Coronary artery (tissue), 2 donors: ENCODE measurements at regions not wholly inside any gene's neighbourhood (a gene's known extent, or its start where the extent isn't known, plus 50 kb on each side); places are given as distances from the start of the nearest gene placed in this dataset.
"Not testable (repeated sequence)": the region's sequence is repeated elsewhere in the genome, so short reads cannot be mapped to it uniquely, and the experiment has no call there.

ENCODE experiments used
- DNase-seq: peaks from one replicate; pipeline ENCODE4 v3.0.0-alpha.2; 2017; ENCODE audit warnings: low spot score
- H3K27ac ChIP-seq, 2 donors: fragments of 200-600 bp; sonication (generic); one replicate each; pipeline ENCODE4 v1.5.1; 2016 to 2019
- H3K4me3 ChIP-seq: fragments of 200-600 bp; sonication (generic); 2 replicates; pipeline ENCODE4 v1.5.1; 2016; ENCODE audit warnings: mild to moderate bottlenecking, moderate library complexity
- CTCF ChIP-seq: fragments of 200-600 bp; sonication (generic); IDR thresholded peaks from one replicate; pipeline ENCODE4 v1.5.1; 2019; ENCODE audit warnings: antibody characterized with exemption

- Histone ChIP-seq H3K27ac (no peak overlapping the region), H3K4me3 (no peak overlapping the region)
- no peak for TF ChIP-seq CTCF
- no peak for DNase-seq
Measured at GRCh38 chr7:149703044-149703650, 70.2 kb downstream of the ZNF467 start.

GRCh38 chr7:149701495-149702240 is 71.7 kb downstream of the ZNF467 start:
- TF ChIP-seq CTCF: no peak
- DNase-seq: no peak
- Histone ChIP-seq H3K4me3 (no peak overlapping the region), H3K27ac (no peak overlapping the region)

- DNase-seq, H3K4me3 ChIP-seq, H3K27ac ChIP-seq: not testable (repeated sequence)
Measured at GRCh38 chr7:149697767-149698166, 75.6 kb downstream of the ZNF467 start.

- Histone ChIP-seq H3K4me3 (no peak overlapping the region), H3K27ac (no peak overlapping the region)
- no peak for TF ChIP-seq CTCF
- no peak for DNase-seq
Measured at GRCh38 chr7:149696280-149696679, 77.1 kb downstream of the ZNF467 start.

- no peak for TF ChIP-seq CTCF
Measured at GRCh38 chr7:149692557-149692982, 80.8 kb downstream of the ZNF467 start.

GRCh38 chr7:149692056-149692455 is 81.3 kb downstream of the ZNF467 start:
- Histone ChIP-seq H3K4me3 (no peak overlapping the region), H3K27ac (no peak overlapping the region)
- no peak for DNase-seq
- TF ChIP-seq CTCF: no peak

More at GRCh38 chr7:149692557-149692982, 80.8 kb downstream of the ZNF467 start:
- Histone ChIP-seq H3K27ac (no peak overlapping the region), H3K4me3 (peak overlapping the region; percentile 51)
- no peak for DNase-seq

GRCh38 chr7:149690688-149691446 is 82.5 kb downstream of the ZNF467 start:
- DNase-seq: no peak
- H3K27ac ChIP-seq: no peak overlapping the region

More at GRCh38 chr7:149690688-149691446, 82.5 kb downstream of the ZNF467 start:
- H3K4me3 ChIP-seq: no peak overlapping the region
- TF ChIP-seq CTCF: no peak
